Activated CD4-positive, alpha-beta T cell treated with anti-CD3 and anti-CD28 coated beads for 48 hours (primary cell): ENCODE measurements at regions not wholly inside any gene's neighbourhood (a gene's known extent, or its start where the extent isn't known, plus 50 kb on each side); places are given as distances from the start of the nearest gene placed in this dataset.
"Not testable (repeated sequence)": the region's sequence is repeated elsewhere in the genome, so short reads cannot be mapped to it uniquely, and the experiment has no call there.

Source experiments
- DNase-seq: peaks from one replicate; pipeline ENCODE4 v3.0.0-alpha.2; 2020

GRCh38 chr3:59171491-59171890, 121.7 kb upstream of the CFAP20DC start:
- no peak for DNase-seq

- not testable (repeated sequence) for DNase-seq
Observed at GRCh38 chr3:59170166-59170565, 120.3 kb upstream of the CFAP20DC start.

DNA sequence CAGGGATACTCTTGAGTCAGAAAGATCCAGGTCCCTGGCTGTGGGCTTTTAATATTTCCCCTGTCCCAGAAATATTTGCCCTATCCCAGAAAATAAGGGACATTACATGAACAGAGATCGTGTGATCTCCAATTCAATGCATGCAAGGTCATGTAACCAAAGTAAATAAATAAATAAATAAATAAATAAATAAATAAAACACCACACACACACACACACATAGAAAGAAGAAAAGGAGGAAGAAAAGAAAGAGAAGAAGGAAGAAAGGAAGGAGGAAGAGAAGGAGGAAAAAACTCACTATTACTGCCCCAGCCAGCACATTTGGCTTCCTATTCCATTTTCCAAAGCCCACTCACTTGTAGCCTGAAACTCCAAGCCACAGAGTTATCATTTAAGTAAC, 117.9 kb upstream of the CFAP20DC start:
- DNase-seq = no peak

DNA sequence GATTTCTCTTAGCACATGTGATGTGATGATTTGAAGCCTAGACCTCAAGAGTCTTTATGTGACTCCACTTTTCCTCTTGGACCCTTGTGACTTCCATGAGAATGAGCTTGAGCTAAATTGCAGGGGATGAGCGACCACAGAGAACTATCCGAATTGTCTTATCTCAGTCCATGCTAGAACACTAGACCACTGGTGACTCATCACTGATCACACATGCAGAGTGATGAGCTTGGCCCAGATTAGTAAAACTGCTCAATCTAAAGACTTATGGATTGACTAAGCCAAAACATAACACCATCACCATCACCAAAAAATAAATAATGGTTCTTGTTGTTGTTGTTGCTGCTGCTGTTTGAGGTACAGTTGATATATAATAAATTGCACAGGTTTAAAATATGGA, 114.1 kb upstream of the CFAP20DC start:
- no peak for DNase-seq

GRCh38 chr3:59161048-59161447, 111.2 kb upstream of the CFAP20DC start:
- DNase-seq = no peak

DNA sequence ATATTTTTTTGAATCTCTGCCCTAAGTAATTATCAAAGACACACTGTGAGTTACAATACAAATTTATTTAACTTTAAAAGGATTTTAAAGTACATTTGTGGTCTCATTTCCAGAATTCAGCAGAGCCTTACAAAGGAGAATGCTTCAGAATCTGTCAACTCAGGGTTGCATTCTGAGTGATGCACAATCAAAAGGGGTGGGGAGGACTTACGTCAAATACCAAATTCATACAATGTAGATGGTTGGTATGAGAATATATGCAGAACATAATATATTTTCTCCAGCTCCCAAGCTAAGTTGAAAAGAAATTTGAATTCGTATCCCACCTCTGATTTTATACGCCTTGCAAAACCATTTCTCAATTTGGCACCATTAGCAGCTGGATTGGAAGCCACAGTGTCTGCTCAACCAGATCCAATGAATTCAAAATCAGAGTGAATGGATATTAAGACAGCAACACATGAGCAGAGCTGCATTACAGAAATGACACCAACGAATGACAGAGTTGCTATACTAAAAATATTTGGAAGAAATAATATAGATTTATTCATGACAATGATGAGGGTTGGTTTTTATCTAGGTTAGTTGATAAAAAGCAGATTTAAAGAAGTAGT, 110.4 kb upstream of the CFAP20DC start:
- DNase-seq = no peak

GRCh38 chr3:59153648-59154047, 103.8 kb upstream of the CFAP20DC start:
- DNase-seq = no peak

GRCh38 chr3:59152943-59153342, 103.1 kb upstream of the CFAP20DC start:
- no peak for DNase-seq

- DNase-seq = no peak
Observed at GRCh38 chr3:59150039-59150438, 100.2 kb upstream of the CFAP20DC start.

DNA sequence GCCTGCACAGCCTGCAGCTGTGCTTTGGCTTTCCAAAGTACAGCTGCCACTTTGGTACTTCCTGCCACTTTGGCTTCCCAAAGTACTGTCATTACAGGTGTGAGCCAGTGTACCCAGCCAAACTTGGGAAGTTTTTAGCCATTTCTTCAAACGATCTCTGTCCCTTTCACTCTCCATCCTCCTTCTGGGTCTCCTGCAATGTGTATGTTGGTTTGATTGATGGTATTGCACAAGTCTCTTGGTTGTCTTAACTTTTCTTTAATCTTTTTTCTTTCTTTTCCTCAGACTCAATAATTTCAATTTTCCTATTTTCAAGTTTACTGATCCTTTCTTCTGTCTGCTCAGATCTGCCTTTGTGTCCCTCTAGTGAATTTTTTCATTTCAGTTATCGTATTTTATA, 99.3 kb upstream of the CFAP20DC start:
- DNase-seq = no peak

DNA sequence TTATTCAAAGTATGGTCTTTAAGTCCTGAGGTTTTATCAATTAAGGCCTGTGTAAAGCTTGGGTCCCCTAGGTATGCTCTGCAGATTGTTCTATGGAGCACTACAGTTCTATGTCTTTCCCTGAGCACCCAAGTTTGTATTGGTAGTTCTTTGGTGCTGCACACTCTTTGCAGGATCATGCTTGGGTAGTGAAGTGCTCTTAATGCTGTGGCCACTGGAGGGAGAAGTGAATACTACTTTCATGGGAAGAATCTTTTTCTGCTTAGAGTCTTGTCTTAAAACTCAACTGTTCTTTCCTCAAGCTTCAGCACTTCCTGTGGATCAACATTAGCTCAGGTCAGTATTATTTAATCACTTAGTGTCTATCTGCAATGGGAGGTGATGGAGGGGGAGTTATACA, 93.6 kb upstream of the CFAP20DC start:
- no peak for DNase-seq

- no peak for DNase-seq
Observed at GRCh38 chr3:59142556-59142955, 92.7 kb upstream of the CFAP20DC start.

DNA sequence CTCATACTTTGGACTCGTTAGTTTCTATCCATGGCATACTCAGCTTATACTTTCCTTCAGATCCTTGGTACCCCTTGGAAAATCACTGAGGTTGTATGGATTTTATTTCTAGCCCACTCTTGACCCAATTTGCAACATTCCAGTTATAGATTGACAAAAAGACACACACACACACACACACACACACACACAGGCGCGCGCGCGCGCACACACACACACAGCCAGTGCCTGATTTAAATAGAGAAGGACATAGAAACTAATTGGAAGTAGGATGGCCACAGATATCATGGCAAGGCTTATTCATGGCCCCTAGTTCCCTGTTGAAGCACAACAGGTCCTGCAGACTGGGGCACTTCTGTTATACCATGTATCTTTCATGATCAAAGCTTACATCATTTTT, 89.1 kb upstream of the CFAP20DC start:
- DNase-seq = no peak

- DNase-seq = no peak
Observed at GRCh38 chr3:59137415-59137814, 87.6 kb upstream of the CFAP20DC start.

- DNase-seq = no peak
Observed at GRCh38 chr3:59136081-59136480, 86.3 kb upstream of the CFAP20DC start.

DNA sequence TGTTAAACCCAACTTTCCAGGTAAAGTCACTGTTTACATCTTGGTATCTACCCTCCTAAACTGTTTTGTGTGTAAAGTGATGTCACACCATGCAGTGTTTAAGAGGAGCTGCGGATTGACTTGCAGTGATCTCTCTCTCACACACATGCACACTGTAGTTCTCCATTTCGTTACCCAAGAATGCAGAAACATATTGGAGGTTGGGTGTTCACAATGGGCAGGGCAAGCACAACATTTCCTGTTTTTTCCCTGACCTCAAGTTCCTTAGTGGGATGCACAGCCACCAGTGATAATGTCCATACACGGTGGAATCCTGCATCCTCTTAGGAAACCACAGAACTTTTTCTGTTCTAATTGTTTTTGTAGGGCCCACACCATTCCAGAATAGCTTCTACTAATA, 85.3 kb upstream of the CFAP20DC start:
- no peak for DNase-seq

DNA sequence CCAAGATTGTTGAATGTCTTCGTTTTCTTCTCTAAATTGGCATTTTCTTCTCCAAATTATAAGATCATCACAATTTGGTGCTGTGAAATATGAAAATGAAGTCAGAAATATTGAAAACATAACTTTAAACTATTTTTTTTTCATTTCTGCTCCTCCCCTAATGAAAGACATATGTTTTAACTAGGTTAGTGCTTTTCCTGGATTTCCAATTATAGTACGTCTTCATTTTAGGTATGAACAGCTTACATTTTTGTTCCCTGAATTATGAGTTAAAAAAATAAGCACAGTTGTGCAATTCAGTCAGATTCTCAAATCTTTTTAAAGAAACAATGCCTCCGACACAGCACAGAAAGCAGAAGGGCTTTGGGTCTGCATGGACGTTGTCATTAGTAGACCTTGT, 83.5 kb upstream of the CFAP20DC start:
- no peak for DNase-seq

- DNase-seq = no peak
Observed at GRCh38 chr3:59131016-59131766, 81.4 kb upstream of the CFAP20DC start.

- no peak for DNase-seq
Observed at GRCh38 chr3:59128685-59129084, 78.9 kb upstream of the CFAP20DC start.

- no peak for DNase-seq
Observed at GRCh38 chr3:59127071-59127470, 77.2 kb upstream of the CFAP20DC start.

- DNase-seq = no peak
Observed at GRCh38 chr3:59126446-59126845, 76.6 kb upstream of the CFAP20DC start.

GRCh38 chr3:59121346-59122144, 71.7 kb upstream of the CFAP20DC start:
- no peak for DNase-seq

DNA sequence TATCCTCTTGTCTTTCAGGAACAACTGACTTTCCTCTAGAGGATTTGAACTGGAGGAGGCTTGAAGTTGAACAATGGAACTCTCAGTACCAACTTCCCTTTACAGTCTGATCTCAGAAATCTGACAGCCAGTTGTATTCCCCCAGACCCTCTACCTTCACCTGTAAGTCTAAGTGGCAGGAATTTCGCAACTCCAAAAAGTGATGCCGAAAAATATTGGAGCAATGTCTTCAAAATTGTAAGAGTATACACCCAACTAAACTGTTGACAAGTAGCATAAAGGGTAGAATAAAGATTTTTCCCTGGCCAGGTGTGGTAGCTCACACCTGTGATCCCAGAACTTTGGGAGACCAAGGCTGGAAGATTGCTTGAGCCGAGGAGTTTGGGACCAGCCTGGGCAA, 69.1 kb upstream of the CFAP20DC start:
- no peak for DNase-seq

DNA sequence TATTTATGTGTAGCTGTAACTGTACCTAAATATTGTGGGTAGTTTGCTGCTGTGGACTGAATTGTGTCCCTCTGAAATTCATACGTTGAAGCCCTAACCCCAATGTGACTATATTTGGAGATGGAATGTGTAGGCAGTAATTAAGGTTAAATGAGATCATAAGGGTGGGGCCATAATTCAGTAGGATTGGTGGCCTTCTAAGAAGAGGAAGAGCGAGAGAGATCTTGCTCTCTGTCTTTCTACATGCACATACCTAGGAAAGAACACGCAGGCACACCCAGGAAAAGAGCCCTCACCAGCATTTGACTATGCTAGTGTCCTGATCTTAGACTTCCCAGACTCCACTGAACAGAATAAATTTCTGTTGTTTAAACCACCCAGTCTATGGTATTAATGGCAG, 67.6 kb upstream of the CFAP20DC start:
- DNase-seq = no peak
